Kidney (tissue), 13 donors: ENCODE measurements at regions not wholly inside any gene's neighbourhood (a gene's known extent, or its start where the extent isn't known, plus 50 kb on each side); places are given as distances from the start of the nearest gene placed in this dataset.

Source experiments
- DNase-seq, 5 donors: peaks; one replicate each; pipeline ENCODE4 v3.0.0-alpha.2; 2013 to 2020
- FAIRE-seq: peaks from 2 replicates; lab custom pipeline; 2012; peaks lifted over from hg19 to GRCh38; lab: Jason Lieb, UNC
- H3K27ac ChIP-seq, 2 donors: one replicate each; pipeline ENCODE4 v1.7.0; 2013; ENCODE audit warnings: low read depth in 2 of 2, low read length in 2 of 2, inconsistent platforms in 1 of 2
- H3K27me3 ChIP-seq: one replicate; pipeline ENCODE4 v1.7.1; 2013; ENCODE audit warnings: low read length, inconsistent platforms; ENCODE audit not compliant: control insufficient read depth, insufficient read depth
- H3K36me3 ChIP-seq, 3 donors: one replicate each; pipeline versions ENCODE4 v1.7.0 to v1.7.1; 2013; ENCODE audit warnings: low read length in 3 of 3, control low read depth in 1 of 3, inconsistent platforms in 1 of 3; ENCODE audit not compliant: insufficient read depth in 3 of 3, control insufficient read depth in 2 of 3
- H3K4me1 ChIP-seq, 3 donors: one replicate each; pipeline versions ENCODE4 v1.7.0 to v1.7.1; 2013; ENCODE audit warnings: low read length in 3 of 3, inconsistent platforms in 1 of 3, low read depth in 1 of 3; ENCODE audit not compliant: control insufficient read depth in 2 of 3, insufficient read depth in 2 of 3
- H3K4me3 ChIP-seq, 3 donors: one replicate each; pipeline versions ENCODE4 v1.7.0 to v1.8.1; 2013; ENCODE audit warnings: low read length in 3 of 3, control low read depth in 1 of 3, inconsistent platforms in 1 of 3
- H3K9ac ChIP-seq, 3 donors: one replicate each; pipeline versions ENCODE4 v1.7.0 to v1.7.1; 2013; ENCODE audit warnings: low read length in 3 of 3, control low read depth in 1 of 3, inconsistent platforms in 1 of 3
- H3K9me3 ChIP-seq, 3 donors: one replicate each; pipeline versions ENCODE4 v1.7.0 to v1.7.1; 2013; ENCODE audit warnings: low read length in 3 of 3, control low read depth in 1 of 3, inconsistent platforms in 1 of 3; ENCODE audit not compliant: control insufficient read depth in 2 of 3, insufficient read depth in 1 of 3
- intact Hi-C: fragments of 100-400 bp; cut with DNase I; formaldehyde crosslinking; loops from one replicate; pipeline ENCODE4 v1.11.1; 2022
- TF ChIP-seq, protein P1 (sequence below): IDR thresholded peaks from 3 replicates; pipeline ENCODE4 v1.5.1; 2012; ENCODE audit warnings: mild to moderate bottlenecking, moderate library complexity, borderline replicate concordance; ENCODE audit not compliant: insufficient read depth; ENCODE audit errors: extremely low read depth
- donor health status: control.
- donor health status: control.
- donor health status: control.
- donor health status: control.
- donor health status: control.
- donor health status: DM: yes; HTN: yes; CAD: no.
- donor health status: Normal renal cell carcinoma (clear cell type).

DNA sequence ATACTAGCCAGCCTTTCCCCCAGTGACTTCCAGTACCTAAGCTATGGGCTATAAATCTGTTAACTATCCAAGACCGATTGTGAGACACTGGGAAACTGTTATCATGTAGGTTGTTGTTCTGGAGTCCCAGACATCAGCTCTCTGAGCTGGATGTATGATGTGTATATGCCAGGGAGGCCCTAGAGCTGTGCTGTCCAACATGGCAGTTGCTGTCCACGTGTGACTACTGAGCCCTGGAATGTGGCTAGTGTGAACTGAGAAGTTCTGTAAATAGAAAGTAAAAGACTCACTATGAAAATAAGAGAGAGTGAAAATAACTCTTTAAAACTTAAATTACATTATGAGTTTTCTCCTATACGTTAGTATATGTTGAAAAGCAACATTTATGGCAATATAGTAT, 755.8 kb upstream of the FBXO33 start:
- intact Hi-C loops, result no loop called here
- Histone ChIP-seq H3K4me3 (no peak overlapping the region), H3K9me3 (no peaks in the 10 kb centered on the region), H3K36me3 (no peaks in the 10 kb centered on the region), H3K4me1 (no peaks in the 10 kb centered on the region), H3K27ac (no peak overlapping the region), H3K9ac (no peak overlapping the region), H3K27me3 (no peaks in the 10 kb centered on the region)
- no peak for FAIRE-seq
- DNase-seq, result no peak
- TF ChIP-seq, protein P1, sequence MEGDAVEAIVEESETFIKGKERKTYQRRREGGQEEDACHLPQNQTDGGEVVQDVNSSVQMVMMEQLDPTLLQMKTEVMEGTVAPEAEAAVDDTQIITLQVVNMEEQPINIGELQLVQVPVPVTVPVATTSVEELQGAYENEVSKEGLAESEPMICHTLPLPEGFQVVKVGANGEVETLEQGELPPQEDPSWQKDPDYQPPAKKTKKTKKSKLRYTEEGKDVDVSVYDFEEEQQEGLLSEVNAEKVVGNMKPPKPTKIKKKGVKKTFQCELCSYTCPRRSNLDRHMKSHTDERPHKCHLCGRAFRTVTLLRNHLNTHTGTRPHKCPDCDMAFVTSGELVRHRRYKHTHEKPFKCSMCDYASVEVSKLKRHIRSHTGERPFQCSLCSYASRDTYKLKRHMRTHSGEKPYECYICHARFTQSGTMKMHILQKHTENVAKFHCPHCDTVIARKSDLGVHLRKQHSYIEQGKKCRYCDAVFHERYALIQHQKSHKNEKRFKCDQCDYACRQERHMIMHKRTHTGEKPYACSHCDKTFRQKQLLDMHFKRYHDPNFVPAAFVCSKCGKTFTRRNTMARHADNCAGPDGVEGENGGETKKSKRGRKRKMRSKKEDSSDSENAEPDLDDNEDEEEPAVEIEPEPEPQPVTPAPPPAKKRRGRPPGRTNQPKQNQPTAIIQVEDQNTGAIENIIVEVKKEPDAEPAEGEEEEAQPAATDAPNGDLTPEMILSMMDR, result no peak

DNA sequence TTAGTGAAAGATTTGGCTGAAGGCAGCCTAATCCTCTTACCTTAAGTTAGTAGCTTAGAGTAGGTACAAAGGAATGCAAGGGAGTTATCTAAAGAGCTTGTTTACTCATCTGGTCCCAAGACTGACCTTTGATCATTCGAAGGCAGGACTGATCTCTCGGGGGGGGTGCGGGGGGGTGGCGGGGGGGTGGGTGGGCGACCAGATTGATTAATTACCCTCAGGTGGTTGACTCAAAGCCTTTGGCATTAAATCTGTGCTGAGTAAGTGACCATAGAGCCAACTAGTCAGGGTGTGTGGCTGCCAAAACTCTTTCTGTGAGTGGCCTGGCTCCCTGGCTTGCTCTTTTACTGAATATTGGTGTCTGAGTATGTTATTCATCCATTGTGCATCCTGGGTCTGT, 731.9 kb upstream of the FBXO33 start:
- Histone ChIP-seq H3K36me3 (no peaks in the 10 kb centered on the region), H3K9me3 (no peaks in the 10 kb centered on the region), H3K4me3 (no peak overlapping the region), H3K27me3 (no peaks in the 10 kb centered on the region), H3K27ac (no peak overlapping the region), H3K9ac (no peak overlapping the region), H3K4me1 (no peaks in the 10 kb centered on the region)
- no peak for DNase-seq
- intact Hi-C loops, result no loop called here
- FAIRE-seq, result no peak
- TF ChIP-seq, protein P1, result no peak

DNA sequence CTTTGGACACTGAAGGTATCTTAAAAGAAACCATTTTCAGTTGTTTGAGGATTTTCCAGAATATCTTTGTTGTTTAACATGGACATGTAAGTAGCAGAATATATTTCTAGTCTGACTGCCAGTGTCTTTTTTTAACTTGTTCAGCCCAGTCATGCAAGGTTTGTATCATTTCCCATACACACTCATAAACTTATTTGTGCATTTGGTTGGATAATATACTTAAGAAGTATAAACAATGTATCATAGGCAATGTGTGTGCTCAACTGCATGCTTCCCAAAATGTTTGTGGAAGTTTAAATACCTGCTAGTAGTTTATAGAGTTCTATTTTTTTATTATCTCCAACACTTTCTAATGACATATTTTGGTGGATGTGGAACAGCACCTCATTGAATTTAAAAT, 707.4 kb upstream of the FBXO33 start:
- no peaks in the 10 kb centered on the region for H3K4me1 ChIP-seq
- H3K4me3 ChIP-seq, result no peak overlapping the region

More for the DNA sequence above, 707.4 kb upstream of the FBXO33 start:
- no peak for FAIRE-seq
- no peak overlapping the region for H3K9ac ChIP-seq
- no peaks in the 10 kb centered on the region for H3K27me3 ChIP-seq
- H3K9me3 ChIP-seq, result peaks cover 0 to 2% (median 0%) of the 10 kb centered on the region in 3 donors
- TF ChIP-seq, protein P1, result no peak
- no peak overlapping the region for H3K27ac ChIP-seq
- intact Hi-C loops, result no loop called here
- DNase-seq, result no peak
- no peaks in the 10 kb centered on the region for H3K36me3 ChIP-seq
